ENCODE measurements at regions not wholly inside any gene's neighbourhood (a gene's known extent, or its start where the extent isn't known, plus 50 kb on each side); places are given as distances from the start of the nearest gene placed in this dataset.
"Not testable (repeated sequence)": the region's sequence is repeated elsewhere in the genome, so short reads cannot be mapped to it uniquely, and the experiment has no call there.

- intact Hi-C loops (cut with DNase I) = no loop called here
- DNase-seq (no peak), ATAC-seq (ENCODE audit: poor library complexity) (peak; percentile 68)
These were observed 1638.5 kb upstream of the C9orf72 start for GRCh38 chr9:29211580-29212396.

- intact Hi-C loops (cut with DNase I) = no loop called here
- DNase-seq = no peak
- no peak for ATAC-seq (ENCODE audit: poor library complexity)
These were observed 1639.4 kb upstream of the C9orf72 start for GRCh38 chr9:29212397-29213387.

DNA sequence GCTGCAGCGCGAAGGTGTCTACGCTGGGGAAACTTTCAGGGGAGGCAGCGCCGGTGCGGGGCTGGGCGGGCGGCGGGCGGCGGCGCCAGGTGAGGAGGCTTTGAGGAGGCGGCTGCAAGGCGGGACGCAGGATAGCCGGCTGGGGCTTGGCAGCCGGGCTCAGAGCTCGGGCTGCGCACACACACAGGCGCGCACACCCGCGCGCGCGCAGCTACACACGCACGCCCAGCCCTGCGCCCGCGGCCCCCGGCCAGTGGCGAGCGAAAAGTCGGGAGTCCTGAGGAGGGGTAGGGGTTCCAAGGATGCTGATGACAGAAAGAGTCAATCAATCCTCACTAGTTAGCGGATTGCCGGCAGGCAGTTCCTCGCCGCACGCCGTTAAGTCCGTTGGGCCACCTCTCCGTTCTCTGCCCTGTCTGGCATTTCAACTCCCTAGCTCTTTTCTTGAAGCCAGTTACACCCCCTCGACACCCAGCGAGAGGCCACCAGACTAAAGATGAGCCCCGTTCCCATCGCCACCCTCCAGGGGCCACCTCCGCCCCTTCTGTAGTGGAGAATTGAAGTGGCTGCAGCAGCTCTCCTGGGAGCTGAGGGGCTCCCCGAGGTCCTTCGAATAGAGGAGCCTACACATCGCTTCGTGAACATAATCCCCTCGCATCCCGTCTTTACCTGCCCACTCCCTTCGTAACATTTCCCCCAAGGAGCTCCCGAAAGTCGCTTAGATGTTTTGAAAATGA lies 1640.3 kb upstream of the C9orf72 start, which contains the start of gene LINGO2:
TSS of gene LINGO2 (minus strand) at position 185 of the 737 bp plus-strand sequence.
- intact Hi-C loops (cut with DNase I) = no loop called here
- ATAC-seq (ENCODE audit: poor library complexity) = no peak
- no peak for DNase-seq

DNA sequence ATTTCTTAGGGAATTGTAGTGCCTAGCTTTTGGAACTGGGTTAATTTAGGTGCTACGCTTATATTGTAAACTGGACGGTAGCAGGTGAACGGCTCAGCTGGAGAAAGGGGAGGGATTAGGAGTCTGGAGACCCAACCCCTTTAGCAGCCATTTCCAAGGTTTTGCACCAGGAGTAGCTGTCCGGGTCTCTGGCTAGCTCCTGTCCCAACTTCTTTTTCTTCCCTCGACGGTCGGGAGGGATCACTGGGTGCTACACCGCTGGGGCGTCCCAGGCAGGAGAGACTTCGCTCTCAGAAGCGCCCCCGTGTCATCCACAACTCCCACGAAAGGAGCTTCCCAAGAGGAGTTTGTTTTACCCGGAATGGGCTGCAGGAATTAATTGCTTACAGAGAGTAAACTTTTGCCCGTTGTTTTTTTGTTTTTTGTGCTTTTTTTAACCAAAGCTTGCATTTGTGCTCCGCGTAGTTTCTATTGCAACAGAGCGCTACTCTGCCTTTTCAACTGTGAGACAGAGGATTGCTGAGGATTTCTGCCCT lies 1640.9 kb upstream of the C9orf72 start:
- intact Hi-C loops (cut with DNase I) = no loop called here
- DNase-seq (no peak), ATAC-seq (ENCODE audit: poor library complexity) (no peak)

DNA sequence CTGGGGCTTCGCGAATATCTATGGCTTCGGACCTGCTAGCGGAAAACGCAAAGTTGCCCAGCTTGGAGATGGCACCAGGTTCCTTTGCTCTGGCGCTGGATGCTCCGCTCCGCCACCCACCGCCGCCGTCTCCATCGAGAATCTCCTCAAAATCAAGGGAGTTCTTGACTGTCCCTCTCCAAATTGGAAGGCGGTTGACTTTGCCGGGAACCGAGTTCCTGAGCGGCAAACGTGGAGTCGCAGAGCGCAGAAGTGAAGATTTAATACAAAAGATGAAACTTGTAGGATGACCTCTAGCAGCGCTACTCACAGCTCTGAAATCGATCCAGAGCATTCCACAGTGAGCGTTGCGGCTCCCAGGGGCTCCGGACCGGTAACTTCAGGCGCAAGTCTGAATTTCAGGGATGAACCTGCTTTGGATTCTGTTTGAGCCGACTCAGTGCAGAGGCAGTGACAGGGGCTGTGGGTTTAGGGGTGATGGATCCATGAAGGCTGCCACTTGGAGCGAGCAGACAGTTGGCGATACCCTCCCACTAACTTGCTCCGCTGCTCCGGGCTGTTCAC lies 1641.5 kb upstream of the C9orf72 start:
- intact Hi-C loops (cut with DNase I) = no loop called here
- no peak for DNase-seq
- ATAC-seq (ENCODE audit: poor library complexity) = no peak

DNA sequence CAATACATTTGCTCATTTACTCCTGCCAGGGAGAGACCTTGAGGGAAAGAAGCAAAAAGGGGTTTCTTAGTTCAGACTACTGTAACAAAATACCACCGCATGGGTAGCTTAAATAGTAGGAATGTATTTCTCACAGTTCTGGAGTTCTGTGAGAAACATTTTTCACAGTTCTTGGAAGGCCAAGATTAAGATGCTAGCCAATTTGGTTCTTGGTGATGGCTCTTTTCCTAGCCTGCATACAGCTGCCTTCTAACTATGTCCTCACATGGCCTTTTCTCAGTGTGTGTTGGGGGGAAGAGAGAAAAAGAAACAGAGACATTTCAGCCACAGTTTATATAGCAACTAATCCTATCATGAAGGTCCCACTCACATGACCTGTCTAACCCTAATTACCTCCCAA lies 1644.7 kb upstream of the C9orf72 start:
- DNase-seq (no peak), ATAC-seq (ENCODE audit: poor library complexity) (no peak)
- intact Hi-C loops (cut with DNase I) = no loop called here

- ATAC-seq (ENCODE audit: poor library complexity) = no peak
- intact Hi-C loops (cut with DNase I) = no loop called here
- DNase-seq = no peak
These were observed 1647.4 kb upstream of the C9orf72 start for GRCh38 chr9:29220596-29221251.

DNA sequence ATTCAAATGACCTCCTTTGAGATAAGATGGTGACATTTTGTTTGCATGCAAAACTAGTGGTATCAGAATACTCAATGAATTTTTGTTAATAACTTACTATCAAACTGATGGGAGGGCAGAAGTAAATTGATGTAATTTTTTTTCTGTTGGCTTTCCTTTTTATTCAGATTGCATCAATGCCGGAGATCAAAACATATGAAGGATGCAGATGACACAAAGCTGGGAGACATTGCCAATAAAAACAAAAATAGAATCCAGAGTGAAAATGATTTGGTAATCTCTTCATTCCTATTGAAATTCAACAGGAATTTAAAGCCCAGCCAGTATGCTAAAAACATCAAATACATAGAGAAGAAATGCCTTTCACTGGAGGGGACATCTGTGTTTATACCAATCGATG lies 1655.3 kb upstream of the C9orf72 start:
- ATAC-seq (ENCODE audit: poor library complexity) (no peak), DNase-seq (no peak)
- intact Hi-C loops (cut with DNase I) = no loop called here

DNA sequence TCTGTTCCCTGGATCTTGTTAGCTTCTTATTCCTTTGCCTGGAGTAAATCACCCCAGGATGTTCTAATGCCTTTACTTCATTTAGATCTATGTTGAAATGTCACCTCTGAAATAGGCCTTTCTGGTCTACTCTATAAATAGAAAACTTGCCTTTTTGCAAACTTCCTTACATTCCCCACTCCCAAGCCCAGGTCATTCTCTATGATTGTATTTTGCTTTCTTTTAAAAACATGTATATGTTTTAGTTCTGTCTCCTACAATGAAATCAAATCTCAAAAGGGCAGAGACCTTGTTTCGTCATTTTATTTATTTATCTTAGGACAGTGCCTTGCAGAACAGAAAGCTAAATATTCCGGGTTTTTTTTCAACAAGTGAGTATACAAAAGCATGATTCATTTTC lies 1657.7 kb upstream of the C9orf72 start:
- intact Hi-C loops (cut with DNase I) = no loop called here
- no peak for DNase-seq
- ATAC-seq (ENCODE audit: poor library complexity) = no peak

GRCh38 chr9:29233193-29233592 lies 1659.9 kb upstream of the C9orf72 start:
- intact Hi-C loops (cut with DNase I) = no loop called here
- DNase-seq (no peak), ATAC-seq (ENCODE audit: poor library complexity) (no peak)

DNA sequence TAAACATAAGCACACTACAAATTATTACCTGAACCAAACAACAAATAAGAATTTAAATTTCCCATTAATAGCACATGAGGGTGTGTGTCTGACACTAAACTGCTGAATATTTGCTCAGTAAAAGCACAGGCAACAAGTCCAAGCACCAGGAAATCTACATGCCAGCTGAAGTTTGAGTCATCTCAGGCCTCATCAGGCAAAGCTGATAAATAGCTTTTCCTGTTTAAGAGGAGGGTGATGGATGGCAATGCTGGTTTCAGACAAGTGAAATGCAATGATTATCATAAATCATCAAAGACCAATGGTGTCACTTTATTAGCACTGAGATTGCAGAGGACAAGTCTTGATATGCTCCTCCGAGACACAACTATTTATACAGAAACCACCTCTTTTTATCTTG lies 1668.0 kb upstream of the C9orf72 start:
- ATAC-seq (ENCODE audit: poor library complexity) (no peak), DNase-seq (no peak)
- intact Hi-C loops (cut with DNase I) = no loop called here

DNA sequence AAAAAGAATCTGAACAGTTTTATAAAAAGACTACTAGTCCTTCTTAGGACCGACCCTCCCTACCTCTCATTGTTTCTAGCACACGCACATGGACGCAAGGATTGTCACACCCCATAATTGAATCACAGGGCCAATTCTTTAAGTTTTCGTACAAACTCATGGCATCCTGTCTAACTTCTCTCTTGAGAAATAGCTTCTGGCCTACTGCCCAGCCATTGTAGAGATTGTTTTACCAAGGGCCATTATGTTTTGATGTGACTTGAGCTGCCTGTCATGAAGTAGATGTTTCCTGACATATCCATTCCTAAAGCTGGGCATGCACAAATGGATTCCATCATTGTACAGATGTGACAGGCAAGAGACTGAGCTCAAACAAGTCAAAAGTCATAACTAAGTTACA lies 1672.1 kb upstream of the C9orf72 start:
- ATAC-seq (ENCODE audit: poor library complexity) = no peak
- intact Hi-C loops (cut with DNase I) = no loop called here
- no peak for DNase-seq

- peak; percentile 16 for DNase-seq
- intact Hi-C loops (cut with DNase I); ATAC-seq (ENCODE audit: poor library complexity): not testable (repeated sequence)
These were observed 1697.1 kb upstream of the C9orf72 start for GRCh38 chr9:29270400-29270799.

- ATAC-seq (ENCODE audit: poor library complexity) = no peak
- intact Hi-C loops (cut with DNase I) = no loop called here
These were observed 1708.8 kb upstream of the C9orf72 start for GRCh38 chr9:29282121-29282520.

GRCh38 chr9:29285818-29286217 lies 1712.5 kb upstream of the C9orf72 start:
- intact Hi-C loops (cut with DNase I) = no loop called here
- DNase-seq = no peak

More at GRCh38 chr9:29282121-29282520, 1708.8 kb upstream of the C9orf72 start:
- no peak for DNase-seq

GRCh38 chr9:29289365-29289764 lies 1716.1 kb upstream of the C9orf72 start:
- ATAC-seq (ENCODE audit: poor library complexity) (no peak), DNase-seq (no peak)
- intact Hi-C loops (cut with DNase I) = no loop called here

More at GRCh38 chr9:29285818-29286217, 1712.5 kb upstream of the C9orf72 start:
- no peak for ATAC-seq (ENCODE audit: poor library complexity)

GRCh38 chr9:29290516-29290915 lies 1717.2 kb upstream of the C9orf72 start:
- intact Hi-C loops (cut with DNase I) = no loop called here
- DNase-seq (no peak), ATAC-seq (ENCODE audit: poor library complexity) (no peak)

DNA sequence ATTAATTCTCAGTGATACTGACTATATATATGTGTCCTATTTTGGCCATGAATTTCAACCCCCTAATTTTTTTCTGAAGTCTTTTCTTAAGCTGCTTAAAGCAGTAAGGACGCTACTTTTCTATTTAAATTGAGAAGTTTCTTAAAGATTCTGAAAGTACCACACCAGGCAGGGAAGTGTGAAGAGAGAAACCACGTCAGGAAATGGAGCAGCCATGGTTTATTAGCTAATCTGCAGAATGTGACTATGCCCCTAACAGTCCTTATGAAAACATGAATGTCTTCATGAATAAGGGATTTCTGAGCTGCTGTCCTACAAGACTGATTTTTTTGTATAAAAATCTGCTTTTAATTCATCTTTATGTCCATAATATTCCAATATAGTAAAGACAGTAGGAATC lies 1724.3 kb upstream of the C9orf72 start:
- DNase-seq (no peak), ATAC-seq (ENCODE audit: poor library complexity) (no peak)
- intact Hi-C loops (cut with DNase I) = no loop called here

Measured in Right ventricle myocardium superior (tissue), 1 donor.